Neural progenitor cell (in vitro differentiated cells): ENCODE measurements at regions not wholly inside any gene's neighbourhood (a gene's known extent, or its start where the extent isn't known, plus 50 kb on each side); places are given as distances from the start of the nearest gene placed in this dataset.
"Not testable (repeated sequence)": the region's sequence is repeated elsewhere in the genome, so short reads cannot be mapped to it uniquely, and the experiment has no call there.

Experiments
- CTCF ChIP-seq: fragments of 200-600 bp; sonication (generic); IDR thresholded peaks from 2 replicates; pipeline ENCODE4 v1.5.1; 2017; ENCODE audit warnings: antibody characterized with exemption, mild to moderate bottlenecking
- EZH2 ChIP-seq: fragments of 200-600 bp; sonication (generic); IDR thresholded peaks from 2 replicates; pipeline ENCODE4 v1.6.1; 2017; ENCODE audit warnings: antibody characterized with exemption, mild to moderate bottlenecking, moderate library complexity

GRCh38 chr4:104930745-104931736 is 215.6 kb upstream of the TET2 start:
- TF ChIP-seq CTCF, EZH2: not testable (repeated sequence)
